Common myeloid progenitor, CD34-positive (primary cell): ENCODE measurements at regions not wholly inside any gene's neighbourhood (a gene's known extent, or its start where the extent isn't known, plus 50 kb on each side); places are given as distances from the start of the nearest gene placed in this dataset.

Experiments
- CTCF ChIA-PET: fragments of 350-600 bp; sonication (Branson Sonifier 250); formaldehyde crosslinking; loops from one replicate; lab custom pipeline; 2021; ENCODE audit warnings: antibody characterized with exemption; lab: Charles Lee
- POLR2A ChIA-PET: fragments of 350-600 bp; sonication (Branson Sonifier 250); formaldehyde crosslinking; loops from one replicate; lab custom pipeline; 2021; ENCODE audit warnings: antibody characterized with exemption; lab: Charles Lee
- DNase-seq, 3 donors: peaks; one replicate each; pipeline versions ENCODE4 v3.0.0 to v3.0.0-alpha.2; 2013
- H3K27ac ChIP-seq, 2 experiments: 1 replicate in 1 of 2; 2 replicates in 1 of 2; pipeline ENCODE4 v1.7.0; 2013; ENCODE audit warnings: inconsistent platforms in 2 of 2, low read length in 2 of 2, mild to moderate bottlenecking in 2 of 2, low read depth in 1 of 2, moderate library complexity in 1 of 2; ENCODE audit not compliant: severe bottlenecking in 2 of 2, insufficient read depth in 1 of 2, poor library complexity in 1 of 2
- H3K27me3 ChIP-seq, 5 experiments: replicated peaks in 2 of 5; 1 replicate in 3 of 5; 2 replicates in 2 of 5; pipeline versions ENCODE4 v1.6.1 to v1.7.0; 2013; ENCODE audit warnings: low read length in 4 of 5, mild to moderate bottlenecking in 2 of 5, moderate library complexity in 2 of 5, inconsistent platforms in 1 of 5; ENCODE audit not compliant: insufficient read depth in 5 of 5, control insufficient read depth in 4 of 5
- H3K36me3 ChIP-seq, 4 experiments: 1 replicate in 2 of 4; 2 replicates in 2 of 4; pipeline versions ENCODE4 v1.6.1 to v1.7.0; 2013; ENCODE audit warnings: low read length in 3 of 4, control low read depth in 1 of 4, mild to moderate bottlenecking in 1 of 4; ENCODE audit not compliant: control insufficient read depth in 4 of 4, insufficient read depth in 4 of 4
- H3K4me1 ChIP-seq, 4 experiments: 1 replicate in 3 of 4; 2 replicates in 1 of 4; pipeline versions ENCODE4 v1.6.1 to v1.7.1; 2013; ENCODE audit warnings: low read length in 3 of 4, mild to moderate bottlenecking in 3 of 4, control low read depth in 1 of 4, inconsistent platforms in 1 of 4, moderate library complexity in 1 of 4; ENCODE audit not compliant: control insufficient read depth in 4 of 4, insufficient read depth in 4 of 4; ENCODE audit errors: control extremely low read depth in 1 of 4
- H3K4me3 ChIP-seq, 7 experiments: 1 replicate in 4 of 7; 2 replicates in 3 of 7; pipeline versions ENCODE4 v1.5.1 to v1.7.0; 2013; ENCODE audit warnings: mild to moderate bottlenecking in 7 of 7, low read length in 6 of 7, moderate library complexity in 6 of 7, inconsistent platforms in 2 of 7, low read depth in 2 of 7, control low read depth in 1 of 7; ENCODE audit not compliant: insufficient read depth in 4 of 7, control insufficient read depth in 1 of 7; ENCODE audit errors: extremely low read depth in 1 of 7
- H3K9me3 ChIP-seq, 5 experiments: 1 replicate in 4 of 5; 2 replicates in 1 of 5; pipeline versions ENCODE4 v1.6.1 to v1.7.1; 2013; ENCODE audit warnings: low read length in 4 of 5, mild to moderate bottlenecking in 2 of 5, inconsistent platforms in 1 of 5, low read depth in 1 of 5, moderate library complexity in 1 of 5; ENCODE audit not compliant: control insufficient read depth in 4 of 5, insufficient read depth in 2 of 5; ENCODE audit errors: control extremely low read depth in 1 of 5
- WGBS: methylation state at CpG from one replicate; pipeline ENCODE4 v1.1.5; 2013; ENCODE audit not compliant: insufficient coverage; 5-methylcytosine and 5-hydroxymethylcytosine counted together

DNA sequence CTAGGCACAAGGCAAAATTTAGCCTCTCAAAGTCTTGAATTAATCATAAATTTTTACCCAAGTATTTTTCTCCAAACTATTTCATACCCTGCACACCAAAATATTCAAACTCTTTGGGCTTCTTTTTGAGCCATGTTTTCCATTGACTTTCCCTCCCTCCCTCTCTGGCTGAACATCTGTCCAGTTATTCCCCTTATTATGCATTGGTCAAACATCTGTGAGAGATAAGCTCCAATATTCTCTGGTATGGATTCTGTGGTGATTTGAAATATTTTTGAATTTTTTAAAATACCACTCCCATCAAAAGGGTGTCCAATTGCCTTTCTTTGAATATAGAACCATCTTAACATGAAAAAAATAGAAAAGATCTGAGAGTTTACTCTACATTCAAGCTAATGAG, 244.2 kb downstream of the RFPL4B start:
- no peak for DNase-seq
- H3K27me3 ChIP-seq, result no peaks in the 10 kb centered on the region
- ChIA-PET CTCF (no interaction called here), POLR2A (no interaction called here)
- peaks cover 0 to 16% (median 3%) of the 10 kb centered on the region in 5 experiments for H3K9me3 ChIP-seq
- H3K4me1 ChIP-seq, result no peaks in the 10 kb centered on the region
- H3K36me3 ChIP-seq, result no peaks in the 10 kb centered on the region
- no peak overlapping the region for H3K4me3 ChIP-seq
- no peak overlapping the region for H3K27ac ChIP-seq

- ChIA-PET CTCF (no interaction called here), POLR2A (no interaction called here)
- Histone ChIP-seq H3K27ac (no peak overlapping the region), H3K9me3 (peaks cover 0 to 16% (median 3%) of the 10 kb centered on the region in 5 experiments), H3K4me3 (no peak overlapping the region), H3K4me1 (no peaks in the 10 kb centered on the region), H3K27me3 (no peaks in the 10 kb centered on the region), H3K36me3 (no peaks in the 10 kb centered on the region)
- DNase-seq, result no peak
Measured at GRCh38 chr6:112592159-112592558, 245.0 kb downstream of the RFPL4B start.

DNA sequence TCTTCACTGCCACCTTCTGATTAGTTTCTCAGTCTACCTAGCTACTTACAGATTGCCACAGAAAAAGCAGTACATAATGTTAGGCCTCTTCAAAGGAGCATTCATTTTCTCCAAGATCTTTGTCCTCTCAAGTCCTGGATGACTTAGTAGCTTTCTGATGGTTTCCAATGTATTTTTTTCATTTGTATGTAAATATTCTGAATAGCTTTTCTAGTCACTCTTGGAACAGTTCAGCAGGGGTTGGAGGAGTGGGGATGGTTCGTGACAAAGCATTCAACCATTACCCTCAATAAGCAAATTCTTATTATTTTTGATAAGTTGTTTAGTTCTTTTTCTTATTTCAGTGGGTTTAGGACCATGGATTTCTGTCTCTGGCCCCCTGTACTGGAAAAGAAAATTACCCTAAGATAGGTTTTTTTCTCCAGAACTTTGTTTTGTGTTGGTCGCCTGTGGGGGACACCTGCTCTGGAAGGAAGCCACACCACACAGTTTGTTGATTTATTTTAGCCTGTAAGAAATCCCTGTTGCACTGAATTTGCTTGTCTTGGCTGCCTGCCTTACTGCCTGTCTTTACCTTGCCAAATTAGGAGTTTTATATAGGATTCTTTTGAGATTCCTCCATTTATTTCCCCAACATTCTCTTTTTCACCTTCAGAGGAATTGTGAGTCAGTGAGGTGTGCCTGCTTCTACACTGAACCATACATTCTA, 247.9 kb downstream of the RFPL4B start:
- H3K9me3 ChIP-seq, result peaks cover 0 to 16% (median 3%) of the 10 kb centered on the region in 5 experiments
- ChIA-PET POLR2A (no interaction called here), CTCF (no interaction called here)
- no peak overlapping the region for H3K4me3 ChIP-seq
- no peak overlapping the region for H3K27ac ChIP-seq
- 80% methylated on average over 1 of the region's 2 CpGs for WGBS
- DNase-seq, result no peak
- H3K27me3 ChIP-seq, result no peaks in the 10 kb centered on the region
- no peaks in the 10 kb centered on the region for H3K36me3 ChIP-seq
- H3K4me1 ChIP-seq, result no peaks in the 10 kb centered on the region

- H3K36me3 ChIP-seq, result no peaks in the 10 kb centered on the region
- no peaks in the 10 kb centered on the region for H3K27me3 ChIP-seq
- H3K27ac ChIP-seq, result no peak overlapping the region
- peaks cover 0 to 16% (median 3%) of the 10 kb centered on the region in 5 experiments for H3K9me3 ChIP-seq
- no peaks in the 10 kb centered on the region for H3K4me1 ChIP-seq
- ChIA-PET CTCF (no interaction called here), POLR2A (no interaction called here)
- no peak for DNase-seq
- H3K4me3 ChIP-seq, result no peak overlapping the region
- no CpG with 5 or more reads among the region's 2 CpGs for WGBS
Measured at GRCh38 chr6:112595841-112596240, 248.7 kb downstream of the RFPL4B start.

DNA sequence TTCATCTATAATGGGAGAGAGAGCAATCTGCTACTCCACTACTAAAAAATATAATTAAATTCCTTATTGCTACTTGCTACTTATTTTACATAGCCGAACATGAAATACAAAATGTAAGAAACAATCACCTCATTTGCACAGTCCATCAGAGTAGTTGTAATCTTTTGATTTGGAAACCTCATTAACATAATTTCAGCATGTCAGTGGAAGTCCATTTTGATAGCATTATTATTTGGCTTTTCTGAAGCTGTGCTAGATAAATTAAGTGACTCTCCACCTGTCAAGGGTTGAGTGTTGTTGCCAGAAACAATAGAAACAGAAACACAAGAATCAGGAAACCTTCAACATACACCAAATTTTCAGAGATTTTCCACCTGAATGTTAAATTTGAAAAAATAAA, 250.0 kb downstream of the RFPL4B start:
- CTCF ChIA-PET, result no interaction called here
- H3K36me3 ChIP-seq, result no peaks in the 10 kb centered on the region
- no CpG with 5 or more reads among the region's 1 CpG for WGBS
- DNase-seq, result no peak
- peaks cover 0 to 16% (median 3%) of the 10 kb centered on the region in 5 experiments for H3K9me3 ChIP-seq
- POLR2A ChIA-PET, result no interaction called here
- no peaks in the 10 kb centered on the region for H3K27me3 ChIP-seq
- no peak overlapping the region for H3K27ac ChIP-seq
- H3K4me3 ChIP-seq, result no peak overlapping the region
- no peaks in the 10 kb centered on the region for H3K4me1 ChIP-seq

DNA sequence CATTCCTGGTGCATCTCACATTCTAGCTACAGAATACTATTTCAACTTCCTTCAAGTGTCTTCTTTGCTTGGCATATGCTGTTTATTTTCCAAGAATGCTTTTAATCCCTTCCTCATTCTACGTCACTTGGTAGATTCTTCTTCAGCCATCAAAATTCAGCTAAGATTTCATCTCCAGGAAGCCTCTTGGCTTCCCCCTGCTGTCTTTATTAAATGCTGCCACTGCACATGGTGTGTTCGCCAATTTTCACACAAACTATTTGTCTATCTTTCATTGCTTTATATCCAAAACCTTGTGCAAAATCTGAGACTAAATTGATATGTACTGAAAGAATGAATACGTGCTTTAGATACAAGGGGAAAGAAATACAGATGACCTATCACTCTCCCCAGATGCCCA, 253.0 kb downstream of the RFPL4B start:
- no peaks in the 10 kb centered on the region for H3K27me3 ChIP-seq
- no peak overlapping the region for H3K4me3 ChIP-seq
- ChIA-PET CTCF (no interaction called here), POLR2A (no interaction called here)
- H3K27ac ChIP-seq, result no peak overlapping the region
- no peak for DNase-seq
- 88% methylated on average over 1 of the region's 3 CpGs for WGBS
- H3K36me3 ChIP-seq, result no peaks in the 10 kb centered on the region
- peaks cover 0 to 1% (median 0%) of the 10 kb centered on the region in 5 experiments for H3K9me3 ChIP-seq
- no peaks in the 10 kb centered on the region for H3K4me1 ChIP-seq

DNA sequence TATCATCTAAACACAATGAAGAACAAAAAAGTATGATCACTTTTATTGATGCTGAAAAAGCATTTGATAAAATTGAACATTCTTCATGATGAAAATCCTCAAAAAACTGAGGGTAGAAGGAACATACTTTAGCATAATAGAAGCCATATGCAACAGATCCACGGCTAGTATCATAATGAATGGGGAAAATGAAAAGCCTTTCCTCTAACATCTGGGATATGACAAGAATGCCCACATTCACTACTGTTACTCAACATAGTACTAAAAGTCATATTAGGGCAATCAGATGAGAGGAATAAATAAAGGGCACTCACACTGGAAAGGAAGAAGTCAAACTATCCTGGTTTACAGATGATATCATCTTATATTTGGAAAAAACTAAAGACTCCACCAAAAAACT, 256.6 kb downstream of the RFPL4B start:
- ChIA-PET POLR2A (no interaction called here), CTCF (no interaction called here)
- DNase-seq, result no peak
- no CpG with 5 or more reads among the region's 1 CpG for WGBS
- H3K4me3 ChIP-seq, result no peak overlapping the region
- H3K27me3 ChIP-seq, result no peaks in the 10 kb centered on the region
- peaks cover 0 to 7% (median 4%) of the 10 kb centered on the region in 5 experiments for H3K9me3 ChIP-seq
- H3K4me1 ChIP-seq, result no peaks in the 10 kb centered on the region
- H3K27ac ChIP-seq, result no peak overlapping the region
- H3K36me3 ChIP-seq, result no peaks in the 10 kb centered on the region
